HG02642 (cell line): ENCODE measurements at regions not wholly inside any gene's neighbourhood (a gene's known extent, or its start where the extent isn't known, plus 50 kb on each side); places are given as distances from the start of the nearest gene placed in this dataset.
A peak's percentile ranks its signal among the peaks of the same experiment; 100 is the strongest.
"Not testable (repeated sequence)": the region's sequence is repeated elsewhere in the genome, so short reads cannot be mapped to it uniquely, and the experiment has no call there.

ENCODE experiments used
- ATAC-seq: cut with Tn5 transposase; IDR thresholded peaks from one replicate; pipeline ENCODE4 v1.9.1; 2021; ENCODE audit warnings: mild to moderate bottlenecking; ENCODE audit not compliant: unreplicated experiment, poor library complexity

DNA sequence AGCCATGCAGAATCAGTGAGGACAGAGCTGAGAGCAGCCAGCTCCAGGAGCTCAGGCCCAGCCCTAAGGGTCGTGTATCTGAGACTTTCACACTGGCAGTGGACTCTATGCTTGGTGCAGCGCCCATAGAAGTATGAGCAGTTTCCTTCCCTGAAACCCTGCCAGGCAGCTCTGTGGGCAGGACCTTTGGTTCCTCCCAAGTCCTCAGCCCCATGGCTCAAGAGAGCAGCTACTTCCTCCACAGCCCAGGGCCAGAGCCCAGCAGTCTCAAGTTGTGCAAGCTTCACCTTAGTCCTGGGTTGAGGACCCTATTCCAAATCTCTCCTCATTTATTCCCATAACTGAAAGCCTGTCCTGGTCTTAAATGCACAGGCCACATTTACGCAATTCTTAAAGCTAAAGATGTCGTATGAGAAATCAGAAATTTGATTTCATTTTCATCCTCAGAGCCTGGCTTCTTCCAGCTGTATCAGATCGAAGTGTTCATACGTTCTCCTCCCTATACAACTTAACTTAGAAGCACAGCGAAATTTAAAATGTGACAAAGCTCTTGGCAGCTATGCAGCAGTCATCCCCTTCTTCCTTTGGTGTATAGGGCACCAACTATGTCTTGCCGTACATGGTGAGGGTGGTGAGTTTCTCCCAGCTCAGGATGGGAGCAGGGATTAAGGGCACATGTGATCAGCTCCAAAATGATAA, 1337.1 kb downstream of the RPIA start:
- ATAC-seq = not testable (repeated sequence)

DNA sequence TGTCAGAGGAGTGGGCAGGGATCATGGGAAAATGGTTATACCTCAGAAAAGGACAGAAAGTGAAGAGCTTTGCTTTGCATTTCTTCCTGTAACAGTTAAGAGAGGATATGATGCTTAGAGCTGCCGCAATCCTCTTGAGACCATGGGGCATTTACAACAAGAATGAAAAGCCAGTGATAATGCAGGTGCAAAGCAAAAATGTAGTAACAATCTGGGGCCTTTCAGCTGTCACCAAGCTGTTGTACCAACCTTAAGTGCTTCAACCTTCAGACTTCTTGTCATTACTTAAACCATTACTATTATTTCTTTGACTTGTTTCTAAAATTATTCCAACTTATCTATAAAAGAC, 1337.6 kb downstream of the RPIA start:
- not testable (repeated sequence) for ATAC-seq

DNA sequence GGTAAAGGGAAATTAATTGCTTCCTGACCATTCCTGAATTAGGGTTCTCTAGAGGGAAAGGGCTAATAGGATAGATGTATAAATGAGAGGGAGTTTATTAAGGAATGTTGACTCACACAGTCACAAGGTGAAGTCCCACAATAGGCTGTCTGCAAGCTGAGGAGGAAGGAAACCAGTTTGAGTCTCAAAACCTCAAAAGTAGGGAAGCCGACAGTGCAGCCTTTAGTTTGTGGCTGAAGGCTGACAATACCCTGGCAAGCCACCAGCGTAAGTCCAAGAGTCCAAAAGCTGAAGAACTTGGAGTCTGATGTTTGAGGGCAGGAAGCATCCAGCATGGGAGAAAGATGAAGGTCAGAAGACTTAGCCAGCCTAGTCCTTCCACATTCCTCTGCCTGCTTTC, 1340.8 kb downstream of the RPIA start:
- not testable (repeated sequence) for ATAC-seq

DNA sequence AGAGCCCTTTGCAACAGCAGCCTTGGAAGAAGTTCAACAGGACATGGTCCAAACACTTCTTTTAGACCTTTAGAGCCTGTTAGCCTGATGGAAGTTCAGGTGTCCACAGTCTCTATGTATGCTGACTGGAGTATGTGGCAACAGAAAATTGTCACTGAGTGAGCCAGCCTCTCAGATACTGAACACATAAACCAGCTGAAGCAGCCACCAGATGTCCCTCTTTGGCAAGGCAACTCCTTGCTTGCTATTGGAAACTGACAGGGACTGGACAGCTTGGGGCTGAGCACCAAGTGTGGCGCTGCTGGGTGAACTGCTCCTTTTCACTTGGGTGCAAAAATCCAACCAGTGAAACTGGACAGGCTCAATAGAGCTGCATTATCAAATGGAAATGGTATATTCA, 1344.9 kb downstream of the RPIA start:
- ATAC-seq = not testable (repeated sequence)

DNA sequence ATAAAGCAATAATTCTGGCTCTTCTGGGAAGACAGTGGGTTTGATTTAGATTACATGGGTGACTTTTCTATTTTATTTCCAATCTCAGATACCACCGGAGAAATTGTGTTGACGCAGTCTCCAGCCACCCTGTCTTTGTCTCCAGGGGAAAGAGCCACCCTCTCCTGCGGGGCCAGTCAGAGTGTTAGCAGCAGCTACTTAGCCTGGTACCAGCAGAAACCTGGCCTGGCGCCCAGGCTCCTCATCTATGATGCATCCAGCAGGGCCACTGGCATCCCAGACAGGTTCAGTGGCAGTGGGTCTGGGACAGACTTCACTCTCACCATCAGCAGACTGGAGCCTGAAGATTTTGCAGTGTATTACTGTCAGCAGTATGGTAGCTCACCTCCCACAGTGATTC, 1347.6 kb downstream of the RPIA start:
- not testable (repeated sequence) for ATAC-seq

DNA sequence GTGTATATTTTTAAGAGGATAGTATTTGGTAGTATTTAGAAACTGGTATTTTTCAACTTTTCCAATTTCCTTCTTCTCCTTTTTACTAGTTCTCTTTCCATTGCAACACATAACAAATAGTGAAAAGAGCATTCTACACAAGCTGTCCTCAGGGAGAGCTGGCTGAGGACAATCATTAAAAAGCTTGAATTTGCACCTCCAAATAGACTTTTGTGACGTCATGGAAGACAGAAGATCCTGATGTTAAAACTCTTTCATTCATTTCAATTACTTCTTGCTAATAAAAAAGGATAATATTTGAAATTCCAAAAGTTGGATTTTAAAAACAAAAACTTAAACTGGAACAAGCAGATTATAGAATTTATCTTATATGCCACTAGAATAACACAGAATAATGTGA, 1356.3 kb downstream of the RPIA start:
- ATAC-seq = not testable (repeated sequence)

DNA sequence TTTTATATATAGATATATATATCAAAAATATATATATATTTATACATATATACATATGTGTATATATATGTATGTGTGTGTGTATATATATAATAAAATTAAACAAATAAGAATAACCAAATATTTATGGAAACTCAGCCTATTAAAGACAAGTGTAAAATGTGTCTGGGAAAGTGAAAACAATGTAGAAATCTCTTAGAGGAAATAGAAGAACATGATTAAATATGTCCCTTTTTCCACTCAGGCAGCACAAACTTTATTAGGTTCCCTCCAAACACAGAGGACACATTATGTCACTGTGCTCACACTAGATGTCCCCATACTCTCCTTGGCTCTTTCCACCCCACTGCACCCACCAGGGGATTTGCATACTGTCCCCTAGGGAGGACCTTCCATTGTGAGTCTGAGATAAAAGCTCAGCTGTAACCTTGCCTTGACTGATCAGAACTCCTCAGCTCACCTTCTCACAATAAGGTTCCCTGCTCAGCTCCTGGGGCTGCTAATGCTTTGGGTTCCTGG, 1360.7 kb downstream of the RPIA start:
- ATAC-seq = not testable (repeated sequence)

DNA sequence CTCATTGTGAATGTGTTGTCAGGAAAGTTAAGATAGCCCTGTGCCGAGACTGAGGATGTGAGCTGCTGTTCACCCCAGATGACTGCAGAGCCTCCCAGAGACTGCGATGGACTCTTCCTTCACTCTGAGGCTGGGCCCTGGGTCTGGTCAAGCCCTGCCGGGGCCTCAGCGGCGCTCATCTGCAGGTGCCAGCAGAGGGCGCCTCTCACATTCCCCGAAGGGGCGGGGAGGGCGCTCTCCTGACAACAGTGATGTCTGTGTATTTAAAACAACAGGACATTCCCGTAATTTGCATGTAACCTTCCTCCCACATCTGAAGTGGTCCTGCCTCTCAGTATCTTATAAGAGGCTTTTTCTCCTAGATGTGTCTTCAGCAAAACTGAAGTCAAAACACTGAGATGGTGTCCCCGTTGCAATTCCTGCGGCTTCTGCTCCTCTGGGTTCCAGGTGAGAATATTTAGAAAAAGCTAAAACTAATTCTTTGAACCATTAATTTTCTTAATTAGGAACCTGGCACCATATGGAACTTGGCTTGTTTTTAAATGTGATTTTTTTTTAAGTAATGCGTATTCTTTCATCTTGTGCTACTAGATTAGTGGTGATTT, 1377.9 kb downstream of the RPIA start:
- ATAC-seq = peak; percentile 93

DNA sequence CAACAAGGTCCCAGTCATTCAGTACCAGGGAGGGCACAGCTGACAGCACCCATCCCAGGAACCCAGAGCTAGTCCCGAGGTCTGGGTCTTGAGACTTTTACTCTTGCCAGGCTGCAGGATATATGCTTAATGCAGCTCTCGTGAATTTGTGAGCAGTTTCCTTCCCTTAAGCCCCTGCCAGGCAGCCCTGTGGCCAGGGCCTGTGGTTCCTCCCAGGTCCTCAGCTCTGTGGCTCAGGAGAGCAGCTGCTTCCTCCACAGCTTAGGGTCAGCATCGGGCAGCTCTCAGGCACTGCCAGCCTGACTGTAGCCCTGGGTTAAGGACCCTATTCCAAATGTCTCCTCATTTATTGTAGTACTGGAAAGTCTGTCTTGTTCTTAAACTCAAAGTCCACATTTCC, 1384.8 kb downstream of the RPIA start:
- no peak for ATAC-seq

DNA sequence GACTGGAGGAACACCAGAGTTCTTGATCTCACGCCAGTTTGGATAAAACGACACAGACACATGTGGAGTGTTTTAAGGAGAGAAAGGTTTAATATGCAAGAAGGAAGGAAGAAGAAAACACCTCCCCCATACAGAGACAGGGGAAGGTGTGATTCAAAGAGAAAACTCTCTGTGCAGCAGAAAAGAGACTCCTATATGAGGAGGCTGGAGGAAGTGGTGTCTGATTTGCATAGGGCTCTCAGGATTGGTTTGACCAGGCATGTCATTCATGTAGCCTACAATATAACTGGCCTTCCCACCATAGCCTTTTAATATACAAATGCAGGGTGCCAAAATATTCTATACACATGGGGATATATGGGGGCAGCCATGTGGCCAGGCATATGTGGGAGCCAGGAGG, 1386.5 kb downstream of the RPIA start:
- ATAC-seq = no peak

DNA sequence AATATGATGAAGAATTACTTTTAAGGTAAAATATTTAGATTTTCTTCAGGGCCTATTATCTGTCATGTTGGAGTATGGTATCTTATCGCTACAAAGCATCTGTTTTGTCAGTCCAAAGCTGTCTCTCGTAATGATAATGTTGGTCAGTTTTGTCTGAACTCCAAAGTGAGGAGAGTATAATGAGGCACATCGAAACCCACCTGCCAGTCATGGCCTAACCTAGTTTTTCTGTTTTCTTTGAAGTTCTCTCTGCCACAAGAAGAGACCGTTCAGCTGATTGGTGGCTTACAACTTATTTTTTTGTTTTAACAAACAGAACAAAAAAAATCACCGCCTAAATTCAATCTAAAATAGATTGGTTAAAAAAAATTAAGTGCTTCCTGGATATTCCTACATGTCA, 1387.9 kb downstream of the RPIA start:
- no peak for ATAC-seq

DNA sequence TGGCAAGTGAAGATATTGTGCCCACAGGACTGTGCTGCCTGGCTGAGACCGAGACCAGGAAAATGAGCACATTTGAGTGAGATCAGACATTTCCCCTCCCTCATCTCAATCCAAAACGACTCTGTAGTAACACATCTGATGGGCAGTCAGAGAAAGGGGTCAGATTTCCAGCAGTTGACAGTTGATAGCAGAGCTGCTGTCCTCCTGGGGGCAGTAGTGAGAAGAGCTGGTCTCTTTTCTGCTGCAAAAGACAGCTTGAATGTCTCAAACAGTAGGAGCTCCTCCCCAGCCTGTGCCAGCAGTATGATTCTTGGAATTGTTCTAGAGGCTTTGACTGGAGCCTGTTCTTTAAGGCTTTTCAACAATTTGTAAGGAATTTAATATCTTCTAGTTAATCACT, 1396.3 kb downstream of the RPIA start:
- ATAC-seq = not testable (repeated sequence)

DNA sequence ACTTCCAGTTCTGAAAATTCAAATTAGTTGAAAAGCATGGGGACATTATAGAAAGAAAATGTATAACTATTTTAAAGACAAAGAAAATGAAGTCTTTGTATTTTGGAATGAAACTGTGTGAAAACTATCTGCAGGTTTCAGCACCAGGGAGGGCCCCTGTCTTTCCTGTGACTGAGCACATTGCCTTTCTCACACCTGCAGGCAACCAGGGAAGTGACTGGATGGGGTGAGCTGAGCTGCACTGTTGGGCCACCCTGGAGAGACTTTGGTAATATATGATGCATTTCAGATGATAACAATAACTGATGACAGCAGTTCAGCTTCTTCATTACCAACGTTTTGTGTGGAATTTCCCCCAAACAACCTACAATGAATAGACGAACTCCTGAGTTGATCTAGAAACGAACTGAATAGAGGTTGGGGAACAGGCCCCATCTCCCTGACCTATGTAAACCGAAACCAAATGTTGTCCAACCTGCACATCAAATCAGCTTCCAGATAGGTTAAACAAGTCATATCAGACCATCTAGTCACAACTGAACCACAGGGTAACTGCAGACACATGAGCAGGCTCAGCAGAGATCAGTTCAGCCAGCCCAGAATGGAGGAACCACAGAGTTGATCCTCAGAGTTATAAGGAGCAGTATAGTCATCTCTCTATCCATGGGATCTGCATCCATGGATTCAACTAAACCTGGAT, 1402.2 kb downstream of the RPIA start:
- ATAC-seq = not testable (repeated sequence)

DNA sequence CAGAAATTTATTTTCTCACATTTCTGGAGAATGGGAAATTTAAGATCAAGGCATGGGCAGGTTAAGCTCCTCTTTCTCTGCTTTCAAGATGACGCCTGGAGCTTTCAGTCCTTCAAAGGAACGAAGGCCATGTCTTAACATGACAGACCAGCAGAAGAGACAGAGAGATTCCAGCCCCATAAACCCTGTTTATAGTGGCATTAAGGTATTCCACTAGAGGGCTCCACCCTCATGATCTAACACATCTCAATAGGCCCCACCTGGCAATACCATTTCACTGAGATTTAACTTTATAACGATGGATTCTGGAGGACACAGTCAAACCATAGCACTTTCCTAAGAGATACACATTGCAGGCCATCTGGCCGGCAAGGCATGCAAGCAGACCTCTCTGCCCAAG, 1406.1 kb downstream of the RPIA start:
- ATAC-seq = not testable (repeated sequence)

DNA sequence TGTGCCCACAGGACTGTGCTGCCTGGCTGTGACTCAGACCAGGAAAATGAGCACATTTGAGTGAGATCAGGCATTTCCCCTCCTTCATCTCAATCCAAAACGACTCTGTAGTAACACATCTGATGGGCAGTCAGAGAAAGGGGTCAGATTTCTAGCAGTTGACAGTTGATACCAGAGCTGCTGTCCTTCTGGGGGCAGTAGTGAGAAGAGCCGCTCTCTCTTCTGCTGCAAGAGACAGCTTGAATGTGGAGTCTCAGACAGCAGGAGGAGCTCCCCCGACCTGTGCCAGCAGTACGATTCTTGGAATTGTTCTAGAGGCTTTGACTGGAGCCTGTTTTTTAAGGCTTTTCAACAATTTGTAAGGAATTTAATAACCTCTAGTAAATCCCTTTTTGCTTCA, 1413.7 kb downstream of the RPIA start:
- not testable (repeated sequence) for ATAC-seq

DNA sequence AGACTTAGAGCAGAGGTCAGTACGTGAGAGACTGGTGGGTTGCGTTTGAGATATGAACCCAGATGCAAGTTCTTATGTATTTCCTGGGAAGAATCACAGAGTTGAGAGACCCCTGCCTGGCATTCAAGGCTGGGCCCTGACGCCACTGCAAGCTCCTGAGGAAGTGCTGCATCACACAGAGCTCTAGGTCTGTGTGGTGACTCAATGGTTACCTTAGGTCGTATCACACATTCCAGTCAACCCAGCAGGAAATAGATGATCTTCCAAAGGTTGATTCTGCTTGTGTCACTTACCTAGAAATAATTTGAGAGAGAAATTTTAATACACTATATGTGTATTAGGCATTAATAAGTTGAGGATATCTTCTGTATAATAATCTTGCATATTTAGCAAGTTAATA, 1431.9 kb downstream of the RPIA start:
- ATAC-seq = not testable (repeated sequence)

DNA sequence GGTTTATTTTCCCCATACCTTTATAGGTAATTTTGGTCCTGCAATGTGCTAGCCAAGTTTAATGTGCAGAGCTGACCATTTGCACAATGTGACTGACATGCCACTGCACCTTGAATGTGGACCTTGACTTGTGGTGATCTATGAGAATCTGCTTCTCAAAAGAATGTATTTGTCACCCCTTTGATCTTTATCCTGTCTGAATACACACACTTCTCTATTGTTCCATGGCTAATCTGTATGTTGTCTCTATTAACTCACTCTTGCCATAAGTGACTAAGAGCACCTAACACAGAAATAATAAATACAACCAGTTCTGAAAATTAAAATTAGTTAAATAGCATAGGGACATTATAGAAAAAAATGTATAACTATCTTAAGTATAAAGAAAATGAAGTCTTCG, 1447.6 kb downstream of the RPIA start:
- ATAC-seq = not testable (repeated sequence)

DNA sequence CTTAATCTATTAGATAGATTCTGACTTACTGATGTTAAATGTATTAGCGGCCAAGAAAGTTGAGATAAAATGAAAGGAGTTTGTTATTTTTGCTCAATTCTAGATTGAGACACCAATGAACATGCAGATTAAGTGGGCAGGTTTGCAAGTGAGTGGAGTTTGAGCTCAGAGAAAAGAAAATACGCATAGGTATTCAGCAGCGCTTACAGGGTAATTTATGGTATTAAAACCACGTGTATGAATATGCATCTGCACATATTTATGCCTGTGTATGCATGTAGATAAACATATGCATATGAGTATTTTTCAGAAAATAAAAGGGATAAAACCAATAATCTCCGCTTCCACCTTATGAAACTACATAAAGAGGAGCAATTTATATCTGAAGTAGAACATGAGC, 1450.1 kb downstream of the RPIA start:
- not testable (repeated sequence) for ATAC-seq

DNA sequence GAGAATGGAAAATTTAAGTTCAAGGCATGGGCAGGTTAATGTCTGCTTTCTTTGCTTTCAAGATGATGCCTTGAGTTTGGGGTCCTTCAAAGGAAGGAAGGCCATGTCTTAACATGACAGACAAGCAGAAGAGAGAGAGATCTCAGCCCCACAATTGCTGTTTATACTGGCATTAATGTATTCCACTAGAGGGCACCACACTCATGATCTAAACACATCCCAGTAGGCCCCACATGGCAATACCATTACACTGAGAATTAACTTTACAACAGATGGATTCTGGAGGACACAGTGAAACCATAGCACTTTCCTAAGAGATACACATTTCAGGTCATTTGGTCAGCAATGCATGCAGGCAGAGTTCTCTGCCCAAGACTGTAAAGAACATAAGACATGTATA, 1460.3 kb downstream of the RPIA start:
- not testable (repeated sequence) for ATAC-seq

DNA sequence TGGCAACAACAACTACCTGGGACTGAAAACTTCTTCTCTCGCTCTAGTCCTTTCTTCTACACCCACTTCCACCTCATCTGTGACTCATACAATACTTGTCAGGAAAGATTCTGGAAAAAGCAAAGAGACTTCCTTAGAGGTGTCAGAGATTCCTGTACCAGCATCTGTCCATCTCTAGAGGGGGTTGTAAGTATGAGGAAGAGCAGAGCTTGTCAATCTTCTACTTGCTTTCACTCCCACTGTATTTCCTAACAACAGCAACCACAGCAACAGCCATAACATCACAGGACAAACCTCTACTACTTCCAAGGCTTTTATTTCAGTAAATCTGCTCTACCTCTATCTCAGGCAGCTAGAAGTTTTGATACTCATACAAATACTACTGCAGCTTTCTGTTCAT, 1479.5 kb downstream of the RPIA start:
- ATAC-seq = not testable (repeated sequence)

DNA sequence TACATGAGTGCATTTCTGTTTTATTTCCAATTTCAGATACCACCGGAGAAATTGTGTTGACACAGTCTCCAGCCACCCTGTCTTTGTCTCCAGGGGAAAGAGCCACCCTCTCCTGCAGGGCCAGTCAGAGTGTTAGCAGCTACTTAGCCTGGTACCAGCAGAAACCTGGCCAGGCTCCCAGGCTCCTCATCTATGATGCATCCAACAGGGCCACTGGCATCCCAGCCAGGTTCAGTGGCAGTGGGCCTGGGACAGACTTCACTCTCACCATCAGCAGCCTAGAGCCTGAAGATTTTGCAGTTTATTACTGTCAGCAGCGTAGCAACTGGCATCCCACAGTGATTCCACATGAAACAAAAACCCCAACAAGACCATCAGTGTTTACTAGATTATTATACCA, 1481.6 kb downstream of the RPIA start:
- ATAC-seq = not testable (repeated sequence)
